KBM-7 (cell line): ENCODE measurements at regions not wholly inside any gene's neighbourhood (a gene's known extent, or its start where the extent isn't known, plus 50 kb on each side); places are given as distances from the start of the nearest gene placed in this dataset.
"Not testable (repeated sequence)": the region's sequence is repeated elsewhere in the genome, so short reads cannot be mapped to it uniquely, and the experiment has no call there.

Source experiments
- DNase-seq: peaks from one replicate; pipeline ENCODE4 v3.0.0-alpha.2; 2015
- in situ Hi-C: fragments of 300-500 bp; cut with MboI; formaldehyde crosslinking; loops from 2 replicates; pipeline ENCODE4 v1.14.3; 2020; ENCODE audit warnings: low sequenced_read_pairs, low pct_unique_long_range_greater_than_20kb, mixed read lengths

DNA sequence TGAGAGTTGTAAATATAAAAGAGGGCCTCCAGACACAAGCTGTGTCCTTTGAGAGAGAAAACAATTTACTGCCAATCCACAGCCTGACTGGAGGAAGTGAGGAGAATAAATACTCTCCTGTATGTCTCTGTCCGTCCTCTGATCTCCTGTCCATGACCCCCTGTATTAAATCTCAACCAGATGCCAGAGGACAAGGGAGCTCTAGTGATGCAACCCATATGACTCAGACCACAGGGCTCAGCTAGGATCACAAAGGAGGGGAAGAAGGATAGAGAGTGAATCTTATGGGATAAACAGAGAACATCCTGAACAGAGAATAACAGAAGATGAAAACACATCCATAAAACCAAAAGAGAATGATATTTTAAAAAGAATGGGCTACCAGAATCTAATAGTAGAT, 482.6 kb downstream of the PLOD2 start:
- no peak for DNase-seq
- in situ Hi-C loops: no loop called here

DNA sequence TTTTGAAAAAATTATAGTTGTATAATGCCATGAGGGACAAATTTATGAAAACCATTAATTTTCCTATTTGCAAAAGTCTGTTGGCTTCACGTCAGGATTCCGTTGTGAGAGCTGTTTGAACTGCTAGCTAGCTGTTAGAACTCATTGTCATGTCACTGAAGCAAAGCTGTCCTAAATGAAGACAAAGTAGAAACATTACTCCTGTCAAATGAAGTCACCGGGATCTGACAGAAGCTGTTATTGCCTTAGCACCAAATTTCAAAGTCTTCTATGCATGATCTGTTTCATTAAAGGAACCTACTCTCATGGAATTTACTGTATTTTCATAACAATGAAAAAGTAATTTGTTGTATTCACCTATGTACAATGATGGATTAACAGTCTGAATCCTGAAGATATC, 479.8 kb downstream of the PLOD2 start:
- in situ Hi-C loops: no loop called here
- no peak for DNase-seq

GRCh38 chr3:145687978-145688377, 473.0 kb downstream of the PLOD2 start:
- DNase-seq, in situ Hi-C loops: not testable (repeated sequence)

DNA sequence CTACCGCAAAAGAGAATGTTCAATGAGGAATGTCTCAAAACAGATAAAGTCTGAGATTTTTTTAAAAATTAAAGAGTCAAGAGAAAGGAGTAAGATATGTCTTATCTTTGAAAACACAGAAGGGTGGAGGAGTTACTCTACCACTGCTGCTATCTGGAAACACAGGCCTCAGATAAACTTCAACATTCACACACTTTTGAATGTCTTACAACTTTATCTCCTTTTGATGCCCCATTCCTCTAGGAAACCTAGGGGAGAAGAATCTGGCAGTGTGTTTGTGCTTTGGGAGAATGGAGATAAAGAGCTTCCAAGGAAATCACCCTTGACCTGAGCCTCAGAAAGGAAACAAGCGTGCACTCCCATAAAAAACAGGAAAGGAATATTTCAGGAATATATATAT, 468.2 kb downstream of the PLOD2 start:
- DNase-seq: no peak
- in situ Hi-C loops: no loop called here

DNA sequence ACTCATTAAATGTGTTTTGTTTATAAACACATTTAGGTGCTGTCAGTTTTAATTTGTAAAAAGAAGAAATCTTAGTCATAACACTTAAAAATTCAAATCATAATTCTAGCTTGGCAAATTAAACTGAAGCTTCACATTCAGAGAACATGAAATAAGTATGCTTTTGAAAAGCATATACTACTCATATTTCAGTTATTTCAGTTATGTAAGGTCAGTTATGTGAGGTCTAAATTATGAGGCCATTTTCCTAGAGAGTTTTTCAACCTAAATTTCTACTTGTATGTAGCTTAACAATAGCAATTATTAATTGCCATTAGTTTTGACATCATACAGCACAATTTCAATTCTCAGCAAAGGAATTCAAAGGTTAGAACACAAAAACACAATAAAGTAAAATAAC, 465.0 kb downstream of the PLOD2 start:
- in situ Hi-C loops: no loop called here
- no peak for DNase-seq

- in situ Hi-C loops: no loop called here
- DNase-seq: no peak
Measured at GRCh38 chr3:145698250-145698649, 462.7 kb downstream of the PLOD2 start.

DNA sequence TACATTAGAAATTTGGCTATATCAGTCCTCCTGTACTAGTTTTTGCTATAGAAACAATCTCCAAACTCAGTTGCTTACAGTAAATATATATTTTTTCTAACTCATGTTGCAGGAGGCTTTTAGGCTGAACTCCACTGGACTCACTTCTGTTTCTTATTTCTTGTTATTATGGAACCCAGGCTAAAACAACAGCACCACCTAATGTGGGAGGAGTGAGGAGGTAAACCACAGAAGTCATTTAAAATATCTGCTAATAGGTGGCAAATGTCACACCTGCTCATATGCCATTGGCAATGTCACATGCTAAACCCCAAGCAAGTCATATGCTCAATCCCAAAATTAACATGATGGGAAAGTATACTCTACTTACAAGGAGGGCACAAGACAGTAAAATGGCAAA, 462.2 kb downstream of the PLOD2 start:
- DNase-seq: no peak
- in situ Hi-C loops: no loop called here

DNA sequence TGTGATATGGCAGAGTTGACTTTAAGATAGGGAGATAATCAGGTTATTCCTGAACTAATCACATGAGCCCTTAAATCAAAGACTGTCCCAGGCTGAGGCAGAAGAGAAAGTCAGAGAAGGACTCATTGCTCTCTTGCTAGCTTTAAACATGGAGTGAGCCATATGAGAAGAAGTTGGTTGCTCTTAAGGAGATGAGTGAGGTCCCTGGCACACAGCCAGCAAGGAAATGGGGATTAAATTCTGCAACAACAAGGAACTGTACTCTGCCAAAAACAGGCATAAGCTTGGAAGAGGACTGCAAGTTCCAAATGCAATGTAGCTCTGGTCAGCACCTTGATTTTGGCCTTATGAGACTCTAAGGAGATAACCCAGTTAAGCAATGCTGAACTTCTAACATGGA, 457.0 kb downstream of the PLOD2 start:
- peak; percentile 43 for DNase-seq

GRCh38 chr3:145709779-145710178, 451.2 kb downstream of the PLOD2 start:
- DNase-seq, in situ Hi-C loops: not testable (repeated sequence)

More for the DNA sequence above, 457.0 kb downstream of the PLOD2 start:
- in situ Hi-C loops: no loop called here

DNA sequence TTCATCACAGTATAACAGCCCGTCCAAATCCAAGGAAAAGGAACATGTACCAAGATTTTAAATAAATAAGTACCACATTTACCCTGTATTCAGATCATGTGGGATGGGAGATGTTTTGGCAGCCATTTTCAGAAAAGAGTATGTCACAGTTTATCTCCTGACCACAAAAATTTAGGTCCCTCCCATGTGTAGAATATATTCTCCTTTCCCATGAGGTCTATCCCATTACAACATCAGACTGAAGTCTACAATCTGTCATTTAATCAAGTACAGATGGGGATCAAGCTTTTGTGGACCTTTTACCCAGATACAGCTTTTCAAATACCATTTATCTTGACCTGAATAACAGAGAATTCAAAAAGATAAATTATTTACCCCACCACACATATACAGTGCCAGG, 444.5 kb downstream of the PLOD2 start:
- DNase-seq: no peak
- in situ Hi-C loops: no loop called here

DNA sequence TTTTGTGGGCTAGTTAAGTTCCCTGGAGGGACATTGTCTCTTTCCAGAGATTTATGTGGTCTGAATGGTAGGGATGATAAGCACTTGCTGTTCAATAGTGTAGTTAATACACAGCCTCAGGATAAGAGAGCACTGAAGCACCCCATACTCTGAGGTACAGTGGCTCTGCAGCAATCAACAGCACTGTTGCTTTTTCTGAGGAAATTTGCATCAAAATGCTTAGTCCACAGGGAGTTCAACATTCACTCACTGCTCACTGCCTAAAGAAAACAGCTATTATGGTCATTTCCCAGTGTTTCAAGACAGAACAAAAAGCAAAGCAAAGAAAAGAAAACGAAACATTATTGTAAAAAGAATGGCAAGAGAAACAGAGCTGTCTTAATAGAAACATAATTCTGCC, 441.9 kb downstream of the PLOD2 start:
- peak; percentile 9 for DNase-seq

DNA sequence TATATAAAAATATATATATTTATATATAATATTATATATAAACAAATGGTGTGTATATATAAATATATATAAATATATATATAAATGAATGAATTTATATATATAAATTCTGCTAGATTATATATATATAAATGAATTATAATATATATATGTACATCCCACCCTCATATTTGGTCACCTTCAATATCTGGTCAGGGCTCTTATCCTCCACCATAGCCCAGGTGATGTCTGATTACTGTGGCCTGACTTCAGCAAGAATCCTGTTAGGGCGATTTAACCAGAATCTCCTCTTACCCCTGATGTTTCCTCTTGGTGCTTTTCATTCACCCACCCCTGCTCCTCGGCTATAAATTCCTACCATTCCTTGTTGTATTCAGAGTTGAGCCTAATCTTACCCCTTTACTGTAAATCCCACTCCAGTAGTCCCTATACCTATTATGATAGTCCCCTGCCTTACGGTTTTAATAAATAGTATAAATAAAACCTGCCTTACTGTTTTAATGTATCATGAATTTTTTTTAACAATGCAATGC, 439.6 kb downstream of the PLOD2 start:
- in situ Hi-C loops: no loop called here
- peak; percentile 19 for DNase-seq

More for the DNA sequence above, 441.9 kb downstream of the PLOD2 start:
- in situ Hi-C loops: no loop called here

DNA sequence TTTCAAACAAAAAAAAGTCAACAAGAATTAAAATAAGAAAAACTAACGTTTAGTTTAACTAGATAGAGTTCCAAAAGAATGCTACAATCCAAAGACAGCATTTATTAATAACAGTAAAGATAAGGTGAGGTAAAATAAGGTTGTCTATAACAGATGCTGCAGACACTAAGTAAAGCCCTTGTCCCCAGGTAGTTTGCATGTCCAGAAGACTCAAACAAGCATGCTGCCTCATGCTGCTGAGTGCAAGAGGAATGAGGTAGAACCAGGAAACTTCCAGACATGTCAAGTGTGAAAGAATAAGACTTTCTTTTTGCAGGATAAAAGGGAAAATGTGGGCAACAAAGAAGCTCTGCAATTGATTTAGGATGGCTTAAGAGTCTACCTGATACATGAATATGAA, 439.2 kb downstream of the PLOD2 start:
- in situ Hi-C loops: no loop called here
- no peak for DNase-seq

GRCh38 chr3:145727476-145727875, 433.5 kb downstream of the PLOD2 start:
- in situ Hi-C loops: no loop called here

DNA sequence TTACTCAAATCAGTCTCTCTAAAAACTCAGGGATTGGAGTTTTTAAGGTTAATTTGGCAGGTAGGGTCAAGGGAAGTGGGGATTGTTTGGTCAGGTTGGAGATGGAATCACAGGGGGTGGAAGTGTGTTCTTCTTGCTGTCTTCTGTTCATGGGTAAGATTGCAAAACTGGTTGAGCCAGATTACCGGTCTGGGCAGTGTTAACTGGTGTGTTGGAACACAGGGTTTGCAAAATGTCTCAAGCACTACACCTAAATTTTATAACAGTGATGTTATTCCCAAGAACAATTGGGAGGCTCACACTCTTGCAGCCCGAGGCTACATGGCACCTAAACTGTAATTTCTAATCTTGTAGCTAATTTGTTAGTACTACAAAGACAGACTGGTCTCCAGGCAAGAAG, 425.4 kb downstream of the PLOD2 start:
- no peak for DNase-seq
- in situ Hi-C loops: no loop called here

More at GRCh38 chr3:145727476-145727875, 433.5 kb downstream of the PLOD2 start:
- DNase-seq: no peak

DNA sequence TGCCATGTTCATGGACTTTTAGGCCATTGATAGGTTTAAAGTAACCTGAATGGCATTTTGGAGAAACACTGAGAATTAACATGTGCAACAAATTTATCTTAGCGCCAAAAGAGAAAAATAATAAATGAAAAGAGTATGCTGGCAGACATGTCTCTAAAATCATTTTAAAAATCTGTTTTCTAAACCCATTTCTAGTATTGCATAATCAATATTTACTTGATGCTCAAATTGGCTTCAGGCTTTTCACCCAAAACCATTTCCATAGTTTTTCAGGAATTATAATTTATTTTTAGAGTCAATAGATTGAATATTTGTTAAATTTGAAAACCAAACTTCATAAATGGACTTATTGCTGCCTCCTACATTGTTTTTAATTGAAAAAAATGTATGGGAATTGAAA, 423.0 kb downstream of the PLOD2 start:
- DNase-seq: no peak
- in situ Hi-C loops: no loop called here

DNA sequence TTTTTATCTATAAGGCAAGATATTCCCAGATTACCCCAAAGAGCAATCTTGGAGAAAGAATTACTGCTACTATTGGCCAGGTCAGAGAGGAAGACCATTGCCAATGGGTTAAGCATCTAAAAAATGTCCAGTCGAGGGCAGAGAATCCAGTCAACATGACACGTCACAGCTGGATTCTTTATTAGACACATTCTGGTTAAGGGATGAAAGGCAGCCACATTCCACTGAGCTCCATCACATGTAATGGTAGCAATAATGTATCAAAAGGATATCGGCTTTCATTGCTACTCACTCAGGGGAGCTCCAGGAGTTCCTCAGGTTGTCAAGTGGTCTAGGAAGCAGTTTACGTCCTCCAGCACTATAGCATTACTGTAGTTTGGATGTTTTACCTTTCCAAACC, 421.1 kb downstream of the PLOD2 start:
- in situ Hi-C loops: no loop called here
- DNase-seq: no peak

GRCh38 chr3:145750657-145751056, 410.3 kb downstream of the PLOD2 start:
- in situ Hi-C loops: no loop called here
- DNase-seq: no peak

GRCh38 chr3:145752576-145752975, 408.4 kb downstream of the PLOD2 start:
- in situ Hi-C loops: no loop called here
- DNase-seq: no peak

- DNase-seq: no peak
- in situ Hi-C loops: no loop called here
Measured at GRCh38 chr3:145754605-145755289, 406.2 kb downstream of the PLOD2 start.

DNA sequence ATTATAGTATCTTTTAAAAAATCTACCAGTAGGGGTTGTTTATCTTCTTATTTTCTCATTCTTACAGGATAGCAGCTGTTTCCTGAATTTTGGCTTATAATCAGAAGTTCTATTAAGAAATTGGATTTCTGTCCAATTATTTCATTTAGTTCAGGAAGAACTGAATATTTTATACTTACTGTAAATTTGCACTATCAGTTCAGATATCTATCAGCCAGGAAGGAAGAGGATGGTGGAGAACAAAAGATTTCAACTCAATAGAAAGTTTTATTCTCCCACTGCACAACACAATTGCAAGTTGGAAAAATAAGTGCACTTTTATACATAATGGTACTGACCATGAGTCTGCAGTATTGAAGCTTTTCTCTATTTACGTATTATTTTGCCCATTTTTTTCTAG, 400.9 kb downstream of the PLOD2 start:
- in situ Hi-C loops: no loop called here
- DNase-seq: no peak
